Aorta (tissue), 5 donors: ENCODE measurements at regions not wholly inside any gene's neighbourhood (a gene's known extent, or its start where the extent isn't known, plus 50 kb on each side); places are given as distances from the start of the nearest gene placed in this dataset.
A peak's percentile ranks its signal among the peaks of the same experiment; 100 is the strongest.

Experiments
- ATAC-seq: fragments of 200-7000 bp; cut with Tn5 transposase; one replicate; pipeline ENCODE4 v1.9.1; 2022; ENCODE audit warnings: moderate library complexity; ENCODE audit not compliant: low FRiP score
- DNase-seq, 2 donors: peaks; one replicate each; pipeline ENCODE4 v3.0.0-alpha.2; 2020
- H3K27ac ChIP-seq, 2 donors: one replicate each; pipeline ENCODE4 v1.5.1; 2013; ENCODE audit warnings: low read length in 2 of 2, mild to moderate bottlenecking in 2 of 2, moderate library complexity in 2 of 2, control low read depth in 1 of 2, inconsistent platforms in 1 of 2, low read depth in 1 of 2
- H3K27me3 ChIP-seq, 2 donors: one replicate each; pipeline ENCODE4 v1.6.1; 2013; ENCODE audit warnings: control low read depth in 1 of 2, low read length in 1 of 2, mild to moderate bottlenecking in 1 of 2, moderate library complexity in 1 of 2; ENCODE audit not compliant: insufficient read depth in 2 of 2, control insufficient read depth in 1 of 2
- H3K36me3 ChIP-seq, 2 donors: one replicate each; pipeline ENCODE4 v1.6.1; 2013; ENCODE audit warnings: control low read depth in 1 of 2, low read length in 1 of 2, mild to moderate bottlenecking in 1 of 2; ENCODE audit not compliant: insufficient read depth in 2 of 2, control insufficient read depth in 1 of 2
- H3K4me1 ChIP-seq, 2 donors: one replicate each; pipeline ENCODE4 v1.6.1; 2013; ENCODE audit warnings: low read length in 2 of 2, control low read depth in 1 of 2, mild to moderate bottlenecking in 1 of 2, moderate library complexity in 1 of 2; ENCODE audit not compliant: insufficient read depth in 2 of 2, control insufficient read depth in 1 of 2
- H3K4me3 ChIP-seq, 2 donors: one replicate each; pipeline ENCODE4 v1.5.1; 2013; ENCODE audit warnings: low read length in 2 of 2, control low read depth in 1 of 2, mild to moderate bottlenecking in 1 of 2
- H3K9me3 ChIP-seq: one replicate; pipeline ENCODE4 v1.6.1; 2013; ENCODE audit warnings: mild to moderate bottlenecking, low read length; ENCODE audit not compliant: control insufficient read depth
- WGBS, 2 donors: extraction: QIAGEN DNeasy Blood & Tissue Kit; methylation state at CpG; one replicate each; pipeline ENCODE4 v1.1.7; 2013; 5-methylcytosine and 5-hydroxymethylcytosine counted together
- intact Hi-C, 2 donors: fragments of 100-400 bp; cut with DNase I; formaldehyde crosslinking; loops; one replicate each; pipeline versions ENCODE4 v1.14.2 to v1.15.0; 2022
- donor health status: healthy with polysubstance abuse.
- donor health status: Bipolar disorder and iron deficiency.
- donor health status: DM: no; HTN: no; CAD: no.
- donor health status: DM: no; HTN: no; CAD: no.
- donor health status: DM: yes; HTN: yes; CAD: no.

DNA sequence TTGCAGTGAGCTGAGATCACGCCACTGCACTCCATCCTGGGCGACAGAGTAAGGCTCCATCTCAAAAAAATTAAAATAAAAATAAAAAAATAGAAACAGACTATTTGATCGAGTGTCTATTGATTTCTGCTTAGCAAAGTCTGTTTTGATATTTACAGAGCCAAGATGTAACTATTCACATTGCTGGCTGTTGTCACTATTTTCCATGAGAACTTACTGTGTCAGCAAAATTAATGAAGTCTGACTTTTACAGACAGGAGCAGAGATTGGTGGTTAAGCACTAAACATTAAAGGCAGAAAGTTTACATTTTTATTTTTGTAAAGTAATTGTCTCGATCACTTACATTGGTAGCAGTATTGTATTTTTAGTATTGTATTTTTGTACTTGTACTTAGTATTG lies 85.0 kb upstream of the CCDC28A start:
- H3K4me1 ChIP-seq = no peaks in the 10 kb centered on the region
- H3K27ac ChIP-seq = no peak overlapping the region
- intact Hi-C loops = no loop called here
- no peaks in the 10 kb centered on the region for H3K9me3 ChIP-seq
- H3K4me3 ChIP-seq = no peak overlapping the region
- H3K27me3 ChIP-seq = no peaks in the 10 kb centered on the region
- ATAC-seq (no peak), DNase-seq (no peak)
- H3K36me3 ChIP-seq = no peaks in the 10 kb centered on the region
- 87 to 88% methylated on average over 4 of the region's 4 CpGs for whole genome bisulfite sequencing, 2 donors

DNA sequence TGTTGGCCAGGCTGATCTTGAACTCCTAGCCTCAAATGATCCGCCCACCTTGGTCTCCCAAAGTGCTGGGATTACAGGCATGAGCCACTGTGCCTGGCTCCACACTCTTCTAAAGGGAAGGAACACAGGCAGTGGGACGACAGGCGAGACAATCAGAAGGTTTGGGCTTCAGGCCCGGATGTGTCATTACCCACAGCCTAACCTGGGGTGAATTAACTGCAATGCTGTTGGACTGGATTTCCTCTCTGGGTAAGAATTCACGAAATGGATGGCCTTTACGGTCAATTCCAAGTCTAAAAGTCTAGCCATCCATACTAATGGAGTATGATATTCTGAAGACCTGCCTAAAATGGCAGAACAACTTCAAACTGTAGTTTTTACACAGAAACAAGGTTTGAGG lies 83.7 kb upstream of the CCDC28A start:
- no peaks in the 10 kb centered on the region for H3K4me1 ChIP-seq
- 92 to 94% methylated on average over 6 of the region's 6 CpGs for WGBS, 2 donors
- H3K9me3 ChIP-seq = no peaks in the 10 kb centered on the region
- DNase-seq (no peak), ATAC-seq (no peak)
- intact Hi-C loops = loop anchor here (5.0 kb wide), 3 partner anchors 77 to 98 kb away; partner anchors contain the start of gene CCDC28A (in 1 of the 2)
- H3K36me3 ChIP-seq = no peaks in the 10 kb centered on the region
- H3K27ac ChIP-seq = no peak overlapping the region
- no peaks in the 10 kb centered on the region for H3K27me3 ChIP-seq
- no peak overlapping the region for H3K4me3 ChIP-seq

DNA sequence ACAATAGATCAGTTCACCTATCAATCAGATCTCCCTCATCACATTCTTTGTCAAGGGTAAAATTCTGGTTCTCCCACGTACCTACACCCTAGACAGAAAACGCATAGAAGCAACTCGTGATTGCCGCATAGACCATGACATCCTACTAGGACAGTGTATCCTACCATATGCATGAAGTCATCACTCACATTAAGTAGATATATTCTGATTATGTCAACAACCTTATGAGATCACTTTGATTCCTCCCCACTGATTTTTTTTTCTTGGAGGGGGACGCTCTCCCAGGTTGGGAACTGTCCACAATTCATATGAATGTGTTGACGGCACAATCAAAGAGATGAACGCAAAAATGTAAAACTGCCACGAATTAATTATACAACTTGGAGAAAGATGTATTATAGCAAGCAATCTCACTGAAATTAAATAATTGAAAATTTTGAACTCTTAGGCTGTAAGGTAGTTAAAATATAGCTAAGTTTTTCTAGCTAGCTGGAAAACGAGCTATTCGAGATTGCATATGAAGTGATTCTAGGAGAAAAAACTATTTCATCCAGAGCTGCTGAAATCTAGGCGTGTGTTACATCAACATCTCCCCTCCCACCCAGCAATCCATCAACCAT lies 82.5 kb upstream of the CCDC28A start:
- no peak for DNase-seq
- intact Hi-C loops = loop anchor here (5.0 kb wide), 3 partner anchors 76 to 99 kb away; partner anchors contain the start of gene CCDC28A (in 1 of the 2)
- Histone ChIP-seq H3K4me1 (no peaks in the 10 kb centered on the region), H3K36me3 (no peaks in the 10 kb centered on the region), H3K4me3 (no peak overlapping the region), H3K27me3 (no peaks in the 10 kb centered on the region), H3K27ac (no peak overlapping the region), H3K9me3 (no peaks in the 10 kb centered on the region)
- WGBS, 2 donors = 67 to 77% methylated on average over 11 of the region's 11 CpGs
- ATAC-seq = no peak

DNA sequence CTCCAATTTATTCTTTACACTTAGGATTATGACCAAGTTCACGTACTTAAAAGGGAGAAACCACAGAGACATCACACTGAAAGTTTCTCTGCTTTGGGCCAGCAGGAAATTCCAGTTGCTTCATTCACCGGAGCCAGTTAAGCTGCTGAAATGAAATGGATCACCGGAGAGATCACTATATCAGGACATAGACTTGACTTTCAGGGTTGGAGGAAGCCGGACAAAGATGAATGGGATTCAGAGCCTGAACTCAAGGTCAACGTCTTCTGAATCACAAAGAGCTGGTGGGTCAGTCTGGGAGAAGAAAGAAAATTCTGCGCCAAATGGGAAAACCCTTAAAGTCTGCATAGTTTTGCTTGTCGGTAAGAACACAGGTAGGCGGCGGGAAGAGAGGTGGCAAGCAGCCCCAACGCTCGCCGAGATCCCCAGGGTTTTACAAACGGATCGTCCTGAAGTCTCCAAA lies 81.9 kb upstream of the CCDC28A start:
- H3K27ac ChIP-seq = no peak overlapping the region
- WGBS, 2 donors = 4 to 9% methylated on average over 14 of the region's 14 CpGs
- no peaks in the 10 kb centered on the region for H3K36me3 ChIP-seq
- peak; percentile 34 for ATAC-seq
- no peaks in the 10 kb centered on the region for H3K9me3 ChIP-seq
- no peaks in the 10 kb centered on the region for H3K27me3 ChIP-seq
- no peak for DNase-seq
- intact Hi-C loops = loop anchor here (5.0 kb wide), 3 partner anchors 76 to 99 kb away; partner anchors contain the start of gene CCDC28A (in 1 of the 2)
- peak overlapping the region in 1 of 2 donors; percentile 65 for H3K4me3 ChIP-seq
- H3K4me1 ChIP-seq = no peaks in the 10 kb centered on the region

DNA sequence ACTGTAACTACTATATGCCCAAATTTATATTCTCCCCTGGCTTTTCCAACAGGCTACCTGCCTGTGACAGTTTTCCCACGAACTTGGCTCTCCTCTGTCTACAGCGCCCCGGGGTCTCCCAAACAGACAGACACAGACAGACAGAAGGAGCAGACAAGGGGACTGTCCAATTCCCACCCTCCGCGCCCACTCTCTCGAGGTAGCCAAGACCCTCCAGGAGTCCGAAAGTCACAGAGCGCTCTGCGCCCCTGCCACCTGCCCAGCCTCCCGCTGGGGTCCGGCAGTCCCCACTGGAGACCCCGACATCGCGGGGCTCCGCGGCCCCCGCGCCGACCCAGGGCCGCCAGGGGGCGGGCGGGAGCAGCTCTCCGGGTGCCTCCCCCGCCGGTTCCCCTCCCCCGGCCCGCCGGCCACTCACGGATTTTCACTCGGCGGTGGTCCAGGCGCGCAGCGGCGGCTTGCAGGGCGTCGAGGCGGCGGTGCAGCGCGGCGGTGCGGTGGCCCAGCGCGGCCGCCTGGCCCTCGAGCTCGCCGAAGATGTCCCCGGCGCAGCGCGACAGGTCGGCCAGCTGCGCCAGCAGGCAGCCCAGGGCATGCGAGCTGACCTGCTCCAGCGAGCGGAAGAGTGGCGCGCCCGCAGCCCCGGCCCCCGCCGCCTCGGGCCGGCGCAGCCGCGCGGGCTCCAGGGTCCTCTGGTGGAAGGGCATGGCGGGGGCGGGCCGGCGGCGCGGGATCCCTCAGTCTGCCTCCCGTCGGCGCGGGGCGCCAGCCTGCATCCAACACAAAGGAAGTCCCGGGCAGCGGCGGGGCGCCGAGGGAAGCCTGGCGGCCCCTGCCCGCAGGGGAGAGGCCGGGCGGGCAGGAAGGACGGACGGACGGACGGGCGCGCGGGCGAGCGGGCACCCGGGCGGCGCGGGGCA lies 81.3 kb upstream of the CCDC28A start:
- intact Hi-C loops = loop anchor here (5.0 kb wide), 3 partner anchors 75 to 100 kb away; partner anchors contain the start of gene CCDC28A (in 1 of the 2)
- Histone ChIP-seq H3K27ac (no peak overlapping the region), H3K4me1 (no peaks in the 10 kb centered on the region), H3K36me3 (no peaks in the 10 kb centered on the region), H3K9me3 (no peaks in the 10 kb centered on the region), H3K27me3 (no peaks in the 10 kb centered on the region), H3K4me3 (peak overlapping the region; percentile 65 to 78)
- DNase-seq (peak; percentile 82 to 92), ATAC-seq (peak; percentile 87)
- 0 to 1% methylated on average over 81 to 103 of the region's 103 CpGs for WGBS, 2 donors

DNA sequence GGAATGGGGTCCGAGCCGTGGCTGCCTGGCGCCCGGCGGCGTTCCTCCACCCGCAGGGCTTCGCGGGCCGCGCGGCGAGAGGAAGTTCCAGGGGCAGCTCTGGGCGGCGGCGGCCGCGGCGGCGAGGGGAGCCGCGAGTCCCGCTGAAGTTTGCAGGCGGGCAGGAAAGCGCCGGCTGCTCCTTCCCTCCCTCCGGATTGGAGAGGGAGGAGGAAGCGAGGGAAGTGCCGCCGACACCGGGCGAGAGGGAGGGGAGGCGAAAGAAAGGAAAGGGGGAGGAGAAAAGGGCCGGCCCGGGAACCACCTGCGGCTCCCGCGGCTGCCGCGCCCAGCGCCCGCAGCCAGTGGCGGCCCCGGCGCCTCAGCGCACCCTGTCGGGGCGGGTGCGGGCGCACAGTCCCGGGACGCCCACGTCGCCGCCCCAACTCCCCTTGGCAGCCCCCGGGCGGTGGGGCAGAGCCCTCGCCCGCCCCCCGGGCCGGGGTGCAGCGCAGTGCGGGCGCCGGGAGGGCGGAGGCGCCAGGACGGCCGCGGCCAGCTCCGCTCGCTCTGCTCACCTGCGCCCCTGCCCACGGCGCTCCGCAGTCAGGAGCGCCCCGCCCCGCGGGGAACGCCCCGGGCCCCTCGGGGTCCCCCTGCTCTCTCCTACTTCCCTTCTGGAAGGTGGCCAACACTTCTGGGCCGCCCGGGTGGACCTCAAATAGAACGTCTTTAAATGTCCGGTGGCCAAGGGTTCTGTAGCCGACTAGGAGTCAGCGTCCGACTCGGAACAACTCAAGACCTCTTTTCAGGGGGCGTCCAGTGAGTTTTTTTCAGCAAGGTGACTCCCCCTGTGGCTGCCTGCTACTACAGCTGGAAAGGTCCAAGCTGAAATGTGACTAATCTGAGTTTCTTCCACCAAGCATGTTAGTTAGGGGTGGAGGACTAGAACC lies 80.3 kb upstream of the CCDC28A start:
- Histone ChIP-seq H3K36me3 (no peaks in the 10 kb centered on the region), H3K9me3 (no peaks in the 10 kb centered on the region), H3K27ac (no peak overlapping the region), H3K4me1 (no peaks in the 10 kb centered on the region), H3K4me3 (peak overlapping the region; percentile 65 to 78), H3K27me3 (no peaks in the 10 kb centered on the region)
- DNase-seq (peak; percentile 79 to 85), ATAC-seq (peak; percentile 55)
- intact Hi-C loops = loop anchor here (5.0 kb wide), 3 partner anchors 74 to 101 kb away; partner anchors contain the start of gene CCDC28A (in 1 of the 2)
- 1 to 2% methylated on average over 38 to 92 of the region's 92 CpGs for WGBS, 2 donors

DNA sequence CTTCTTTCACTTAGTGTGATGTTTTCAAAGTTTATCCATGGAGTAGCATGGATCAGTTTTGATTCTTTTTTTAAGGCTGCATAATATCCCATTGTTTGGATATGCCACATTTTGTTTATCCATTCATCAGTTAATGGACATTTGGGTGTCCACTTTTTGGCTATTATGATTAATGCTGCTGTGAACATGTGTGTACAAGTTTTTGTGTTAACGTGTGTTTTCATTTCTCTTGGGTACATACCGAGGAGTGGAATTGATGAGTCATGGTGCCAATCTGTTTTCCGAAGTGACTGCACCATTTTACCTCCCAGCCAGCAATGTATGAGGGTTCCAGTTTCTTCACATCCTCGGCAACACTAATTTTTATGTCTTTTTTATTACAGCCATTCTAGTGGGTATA lies 78.4 kb upstream of the CCDC28A start:
- DNase-seq (no peak), ATAC-seq (no peak)
- H3K36me3 ChIP-seq = no peaks in the 10 kb centered on the region
- H3K27ac ChIP-seq = no peak overlapping the region
- no peaks in the 10 kb centered on the region for H3K27me3 ChIP-seq
- H3K9me3 ChIP-seq = no peaks in the 10 kb centered on the region
- WGBS, 2 donors = 90 to 92% methylated on average over 4 of the region's 4 CpGs
- no peak overlapping the region for H3K4me3 ChIP-seq
- H3K4me1 ChIP-seq = no peaks in the 10 kb centered on the region
- intact Hi-C loops = no loop called here

DNA sequence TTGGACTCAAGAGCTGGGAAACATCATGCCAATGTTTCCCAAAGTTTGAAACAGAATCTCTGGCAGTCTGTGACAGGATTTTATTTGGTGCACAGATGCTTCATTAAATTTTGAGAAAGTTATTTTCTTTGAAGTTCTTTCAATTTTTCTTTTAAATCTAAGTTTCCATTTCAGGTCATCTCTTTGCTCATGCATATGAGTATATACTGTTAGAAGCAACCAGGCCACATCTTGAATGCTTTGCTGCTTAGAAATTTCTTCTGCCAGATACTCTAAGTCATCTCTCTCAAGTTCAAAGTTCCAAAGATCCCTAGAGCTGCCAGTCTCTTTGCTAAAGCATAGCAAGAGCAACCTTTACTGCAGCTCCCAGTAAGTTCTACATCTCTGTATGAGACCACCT lies 59.1 kb upstream of the CCDC28A start:
- no peak overlapping the region for H3K4me3 ChIP-seq
- H3K4me1 ChIP-seq = no peaks in the 10 kb centered on the region
- H3K27ac ChIP-seq = no peak overlapping the region
- peaks cover 2% of the 10 kb centered on the region for H3K9me3 ChIP-seq
- DNase-seq = no peak
- ATAC-seq = no peak
- H3K36me3 ChIP-seq = no peaks in the 10 kb centered on the region
- H3K27me3 ChIP-seq = no peaks in the 10 kb centered on the region
- intact Hi-C loops = no loop called here
